DMS53 treated with DMSO at 0.1 percent for 48 hours (cell line): ENCODE measurements at regions not wholly inside any gene's neighbourhood (a gene's known extent, or its start where the extent isn't known, plus 50 kb on each side); places are given as distances from the start of the nearest gene placed in this dataset.

ENCODE experiments used
- DNase-seq: peaks from one replicate; lab custom pipeline; 2025; ENCODE audit not compliant: unreplicated experiment; lab: John Stamatoyannopoulos, UW

DNA sequence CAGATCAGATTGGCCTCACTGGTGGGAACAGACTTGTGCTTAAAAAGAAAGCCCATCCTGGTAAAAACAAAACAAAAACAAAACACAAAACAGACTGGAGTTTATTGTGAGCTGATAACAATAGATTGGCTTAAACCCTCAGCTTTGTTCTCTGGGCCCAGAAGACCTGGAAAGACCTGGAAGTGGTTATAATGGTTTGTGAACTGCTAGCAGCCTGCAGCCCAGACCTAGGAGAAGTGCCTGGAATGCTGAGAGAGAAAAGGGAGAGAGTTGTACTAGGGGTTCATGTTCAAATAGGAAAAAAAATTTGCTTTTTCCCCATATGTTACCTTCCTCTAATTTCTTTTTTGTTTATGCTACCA is 396.6 kb downstream of the DMAC1 start:
- DNase-seq = no peak

- DNase-seq = no peak
Measured at GRCh38 chr9:7402334-7403027, 397.1 kb downstream of the DMAC1 start.

DNA sequence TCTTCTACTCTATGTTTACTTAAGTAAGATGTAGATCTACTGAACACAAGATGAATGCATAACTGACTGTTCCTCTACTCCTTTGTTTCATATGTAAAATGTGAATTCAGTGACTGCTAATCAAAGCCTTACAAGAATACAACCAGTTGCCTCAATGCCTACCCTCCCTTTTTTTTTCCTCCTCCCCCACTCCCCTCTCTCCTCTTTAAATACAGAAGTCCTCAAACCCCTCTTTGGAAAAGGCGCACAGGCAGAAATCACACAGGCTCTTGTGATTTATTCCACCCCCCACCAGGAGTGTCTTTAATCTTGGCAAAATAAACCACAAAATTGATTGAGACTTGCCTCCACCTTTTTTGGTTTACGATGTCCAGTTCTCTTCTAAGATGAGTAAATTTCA is 398.5 kb downstream of the DMAC1 start:
- no peak for DNase-seq

DNA sequence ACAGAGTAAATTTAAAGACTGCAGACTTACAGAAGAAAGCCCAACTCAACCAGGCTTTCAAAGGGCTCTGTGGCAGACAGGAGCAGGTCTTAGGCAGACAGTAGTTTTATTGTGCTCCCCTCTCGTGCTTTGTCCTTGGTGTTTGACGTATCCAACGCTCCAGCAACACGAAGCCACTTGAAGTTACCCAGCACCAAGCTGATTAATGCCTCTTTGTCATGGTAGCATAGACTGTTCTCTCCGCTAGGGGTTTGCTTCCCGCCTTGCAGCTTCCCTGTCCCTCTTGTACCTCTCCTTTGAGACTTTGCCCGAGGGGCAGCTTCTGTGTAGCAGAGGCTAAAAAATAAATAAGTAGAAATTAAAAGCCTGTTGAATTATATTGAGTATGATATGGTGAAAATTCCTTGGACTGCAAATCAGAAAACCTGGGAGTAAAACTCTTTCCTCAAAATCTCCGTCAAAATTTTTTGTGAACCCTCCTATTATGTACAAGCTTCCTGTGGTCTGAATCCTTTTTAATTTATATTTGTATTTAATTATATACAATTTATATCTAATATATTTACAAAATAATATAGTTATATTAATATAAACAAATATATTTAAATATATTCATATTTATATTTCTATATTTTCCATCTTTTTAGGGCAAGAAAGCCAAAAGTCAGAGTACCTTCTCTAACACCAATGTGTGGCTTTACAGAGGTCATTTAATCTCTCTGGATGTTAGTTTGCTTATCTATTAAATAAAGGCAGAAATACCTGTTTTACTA is 405.4 kb downstream of the DMAC1 start:
- no peak for DNase-seq

- DNase-seq = no peak
Measured at GRCh38 chr9:7392148-7392547, 407.4 kb downstream of the DMAC1 start.

GRCh38 chr9:7388755-7389154 is 410.8 kb downstream of the DMAC1 start:
- DNase-seq = no peak

- DNase-seq = no peak
Measured at GRCh38 chr9:7387840-7388239, 411.7 kb downstream of the DMAC1 start.

GRCh38 chr9:7382304-7382703 is 417.3 kb downstream of the DMAC1 start:
- no peak for DNase-seq

DNA sequence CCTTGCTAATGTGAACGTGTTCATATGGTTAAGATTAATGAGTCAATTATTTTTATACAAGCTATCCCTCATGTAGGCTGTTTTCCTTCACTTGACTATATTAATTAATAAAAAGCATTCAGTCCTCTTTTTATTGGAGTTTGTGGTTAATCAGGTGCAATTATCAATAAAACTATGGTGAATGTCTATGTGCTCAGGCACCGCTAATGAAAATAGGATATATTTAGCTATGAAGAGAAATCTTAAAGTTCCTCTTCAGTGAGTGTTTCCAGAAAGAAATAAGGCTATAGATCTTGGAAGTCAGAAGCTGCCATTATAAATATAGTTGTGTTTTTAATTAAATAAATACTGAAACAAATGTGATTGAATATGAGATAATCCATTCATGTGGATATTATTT is 422.1 kb downstream of the DMAC1 start:
- DNase-seq = no peak

GRCh38 chr9:7376833-7377232 is 422.7 kb downstream of the DMAC1 start:
- no peak for DNase-seq

GRCh38 chr9:7376213-7376612 is 423.4 kb downstream of the DMAC1 start:
- DNase-seq = no peak

- peak; percentile 76 for DNase-seq
Measured at GRCh38 chr9:7375013-7375511, 424.5 kb downstream of the DMAC1 start.

GRCh38 chr9:7370988-7371387 is 428.6 kb downstream of the DMAC1 start:
- no peak for DNase-seq

DNA sequence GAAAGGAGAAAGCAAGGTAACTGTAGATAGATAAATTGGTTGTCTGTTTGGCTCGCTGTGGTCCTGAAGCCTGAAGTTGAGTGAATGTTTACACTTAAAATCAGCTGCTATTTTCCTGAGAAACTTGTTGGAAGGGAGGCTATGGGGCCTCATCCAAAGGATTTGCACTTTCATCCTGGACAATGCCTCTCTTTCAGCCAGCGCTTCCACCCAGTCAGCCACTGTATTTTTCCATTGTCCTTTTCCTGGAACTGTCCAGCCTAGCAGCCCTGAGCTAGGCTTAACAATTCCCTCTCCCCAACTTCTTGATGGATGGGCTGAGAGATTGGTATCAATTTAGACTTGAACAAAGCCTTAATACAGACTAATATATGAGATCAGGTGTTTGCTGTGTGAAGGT is 429.2 kb downstream of the DMAC1 start:
- no peak for DNase-seq

- no peak for DNase-seq
Measured at GRCh38 chr9:7369384-7369821, 430.2 kb downstream of the DMAC1 start.

- DNase-seq = no peak
Measured at GRCh38 chr9:7368410-7369292, 430.9 kb downstream of the DMAC1 start.

- no peak for DNase-seq
Measured at GRCh38 chr9:7367726-7368125, 431.9 kb downstream of the DMAC1 start.

- no peak for DNase-seq
Measured at GRCh38 chr9:7366121-7366520, 433.5 kb downstream of the DMAC1 start.

DNA sequence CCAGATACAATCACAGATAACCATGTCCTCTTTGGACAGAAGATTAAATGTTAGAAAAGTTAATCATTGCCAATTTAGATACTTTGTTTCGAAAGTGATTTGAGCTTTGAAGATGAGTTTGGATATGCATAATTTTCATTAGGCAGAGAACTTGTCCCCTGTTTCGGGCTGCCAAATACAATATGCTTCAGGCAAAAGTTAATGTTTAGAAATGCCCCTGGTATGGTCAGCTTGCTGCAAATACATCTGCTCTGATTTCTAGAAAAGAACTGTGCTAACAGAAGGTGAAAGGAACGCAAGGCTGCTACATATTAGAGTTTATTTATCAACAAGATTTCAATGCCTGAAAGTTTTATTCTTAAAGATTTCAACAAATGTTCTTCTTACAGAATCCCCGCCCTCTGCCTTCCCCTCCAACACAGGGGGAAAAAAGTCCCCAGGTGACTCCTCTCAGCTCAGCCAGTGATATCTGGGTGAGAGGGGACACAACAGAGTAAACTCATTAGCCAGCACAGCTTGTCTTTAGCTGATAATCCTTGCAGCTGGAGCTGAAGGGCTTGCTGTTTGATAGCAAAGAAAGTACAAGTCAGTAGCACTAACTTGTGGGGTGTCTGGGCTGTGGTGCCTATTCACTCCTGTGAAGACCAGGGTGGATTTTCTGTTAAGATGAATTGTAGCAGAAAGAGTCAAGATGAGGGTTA is 435.7 kb downstream of the DMAC1 start:
- no peak for DNase-seq

GRCh38 chr9:7360513-7360912 is 439.1 kb downstream of the DMAC1 start:
- DNase-seq = no peak

DNA sequence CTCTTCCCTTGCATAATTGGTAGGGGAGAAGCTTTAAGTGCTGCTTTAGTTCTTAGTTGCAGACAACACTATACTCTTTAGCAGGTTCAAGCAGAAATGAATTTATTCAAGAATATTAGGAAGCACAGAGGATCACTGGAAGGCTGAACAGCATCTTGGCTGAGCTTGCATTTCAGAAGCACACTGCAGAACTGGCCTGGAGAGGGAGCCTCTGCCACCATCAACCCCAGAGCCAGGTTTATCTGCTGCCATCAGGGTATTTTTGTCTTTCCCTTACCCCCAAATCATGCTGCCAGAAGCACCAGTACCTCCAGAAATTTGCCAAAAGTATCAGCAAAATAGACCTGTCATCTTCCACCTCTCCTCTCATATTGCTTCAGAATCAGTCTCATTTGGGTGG is 440.7 kb downstream of the DMAC1 start:
- DNase-seq = no peak
